GM04504 (cell line): ENCODE measurements at regions not wholly inside any gene's neighbourhood (a gene's known extent, or its start where the extent isn't known, plus 50 kb on each side); places are given as distances from the start of the nearest gene placed in this dataset.

Experiments
- DNase-seq: peaks from one replicate; pipeline ENCODE4 v3.0.0-alpha.2; 2012; ENCODE audit warnings: low read depth

DNA sequence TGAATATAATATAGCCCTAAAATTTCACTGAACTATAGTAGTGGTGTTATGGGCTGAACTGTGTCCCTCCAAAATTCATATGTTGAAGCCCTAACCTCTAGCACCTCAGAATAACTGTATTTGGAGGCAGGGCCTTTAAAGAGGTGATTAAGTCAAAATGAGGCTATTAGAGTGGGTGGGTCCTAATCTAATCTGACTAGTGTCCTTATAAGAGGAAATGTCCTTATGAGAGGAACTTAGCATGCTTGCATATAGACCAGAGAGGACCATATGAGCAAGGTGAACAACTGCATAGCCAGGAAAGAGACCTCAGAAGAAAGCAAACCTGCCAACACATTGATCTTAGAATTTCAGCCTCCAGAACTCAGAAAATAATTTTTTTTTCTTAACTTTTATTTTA is 238.4 kb downstream of the ZEB2 start:
- no peak for DNase-seq

DNA sequence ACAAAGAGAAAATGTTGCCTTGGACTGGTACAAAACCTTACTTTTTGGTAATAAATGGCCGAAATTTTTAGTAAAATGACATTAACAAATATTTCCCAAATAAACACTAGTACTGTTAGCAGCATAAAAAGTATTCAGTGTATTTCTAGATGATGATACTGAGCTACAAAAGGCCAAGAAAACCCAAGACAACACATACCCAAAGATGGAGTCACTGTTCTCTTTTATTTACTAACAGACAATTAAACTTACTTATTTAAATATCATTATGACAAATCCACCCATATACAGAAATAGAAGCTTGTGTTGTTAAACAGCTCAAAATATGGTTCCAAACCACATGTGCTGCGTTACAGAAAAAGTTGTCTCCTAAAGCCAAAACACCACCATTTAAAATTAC is 239.9 kb downstream of the ZEB2 start:
- no peak for DNase-seq

DNA sequence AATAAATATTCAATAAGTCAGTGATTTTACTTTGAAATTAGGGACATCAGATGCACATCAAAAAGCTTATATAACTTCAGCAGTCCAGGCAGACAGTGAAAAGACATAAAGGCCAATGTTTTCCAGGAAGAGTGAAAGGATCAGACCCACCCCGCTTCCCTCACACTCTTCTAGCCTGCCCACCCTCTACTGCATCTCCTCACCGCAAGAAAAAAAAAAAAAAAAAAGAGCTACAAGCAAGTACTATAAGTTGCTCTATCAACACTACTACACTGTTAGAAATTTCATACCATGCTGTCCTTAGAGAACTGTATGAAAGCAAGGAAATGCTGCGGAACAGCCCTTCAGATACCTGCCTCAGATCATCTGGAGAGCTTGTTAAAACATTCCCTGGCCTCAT is 240.8 kb downstream of the ZEB2 start:
- DNase-seq: no peak

DNA sequence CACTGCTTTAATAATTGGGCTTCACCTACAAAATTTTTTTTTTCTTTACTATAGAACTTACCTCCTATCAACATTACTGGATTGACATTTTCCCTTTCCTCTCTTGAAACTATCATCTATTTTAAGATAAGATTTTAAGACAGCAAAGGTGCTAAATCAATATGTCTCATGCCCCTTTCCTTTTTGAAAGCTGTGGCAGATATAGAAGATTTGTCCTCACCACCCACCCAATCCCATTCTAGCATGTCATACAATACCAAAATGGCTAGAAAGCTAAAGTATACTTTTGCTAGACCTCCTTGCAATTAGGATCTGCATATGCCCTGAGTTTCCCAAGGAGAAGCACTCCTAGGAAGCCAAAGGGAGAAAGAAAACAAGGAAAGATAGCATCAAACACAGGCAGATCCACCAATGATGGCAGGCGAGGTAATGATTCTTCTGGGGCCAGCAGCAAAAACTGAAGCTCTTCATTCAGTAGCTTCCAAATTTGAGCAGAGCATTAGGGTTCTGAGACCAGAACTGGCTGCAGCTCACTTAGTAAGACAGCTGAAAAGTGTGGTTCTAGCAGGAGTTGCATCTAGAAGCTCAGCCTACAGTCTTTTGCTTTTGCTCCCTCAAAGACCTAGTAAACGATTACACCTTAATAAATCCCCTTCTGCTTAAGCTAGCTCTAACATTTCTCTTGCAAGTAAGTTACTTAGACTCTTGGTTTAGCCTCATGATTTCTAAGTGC is 242.1 kb downstream of the ZEB2 start:
- DNase-seq: no peak

DNA sequence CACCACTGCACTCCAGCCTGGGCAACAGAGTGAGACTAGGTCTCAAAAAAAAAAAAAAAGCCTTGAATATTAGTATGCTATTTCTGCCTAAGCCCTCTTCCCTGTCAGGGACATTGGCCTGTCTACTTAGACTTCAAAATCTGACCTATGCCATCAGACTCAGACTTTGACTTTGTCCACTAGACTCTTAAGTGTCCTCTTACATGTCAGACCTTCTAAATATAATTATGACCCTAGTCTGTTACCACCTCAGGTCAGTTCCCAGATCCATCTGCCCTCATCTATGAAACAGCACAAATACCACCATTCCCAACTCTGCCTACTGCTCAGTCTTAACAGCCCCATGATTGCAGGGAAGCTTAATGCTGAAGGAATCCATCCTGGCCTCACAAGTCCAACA is 244.6 kb downstream of the ZEB2 start:
- DNase-seq: no peak

DNA sequence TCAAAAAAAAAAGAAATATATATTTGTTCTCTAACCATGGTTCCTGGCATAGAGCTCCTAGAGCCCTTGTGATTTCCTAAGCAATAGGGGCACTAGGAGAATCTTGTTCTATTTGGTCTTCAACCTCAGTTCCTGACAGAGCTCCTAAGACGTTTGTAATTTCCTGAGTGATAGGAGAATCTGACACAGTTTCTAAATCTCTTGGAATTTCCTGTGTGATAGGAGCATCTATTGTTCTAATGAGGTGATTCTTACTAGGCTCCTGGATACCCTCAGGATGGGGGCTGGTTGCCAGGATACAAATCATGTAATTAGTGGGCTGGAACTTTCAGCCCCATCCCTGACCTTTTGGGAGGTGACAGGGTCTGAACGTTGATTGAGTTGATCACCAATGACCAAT is 245.8 kb downstream of the ZEB2 start:
- no peak for DNase-seq

DNA sequence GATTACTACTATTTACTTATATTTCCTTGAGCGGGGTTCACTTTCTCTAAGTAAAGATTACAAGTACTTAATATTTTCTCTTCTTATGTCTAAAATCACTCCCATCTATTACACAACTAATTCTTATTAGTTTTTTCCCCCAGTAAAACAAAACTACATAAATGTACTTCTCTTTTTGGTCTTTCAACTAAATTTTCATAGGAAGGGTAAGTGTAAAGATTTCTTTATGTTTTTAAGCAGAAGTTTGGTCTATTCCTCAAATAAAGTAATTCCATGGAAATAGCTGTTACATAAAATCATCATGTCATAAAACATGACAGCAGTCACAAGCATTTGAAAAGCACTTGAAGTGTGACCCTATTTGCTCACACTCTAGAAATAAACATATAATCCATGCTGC is 249.0 kb downstream of the ZEB2 start:
- DNase-seq: no peak

DNA sequence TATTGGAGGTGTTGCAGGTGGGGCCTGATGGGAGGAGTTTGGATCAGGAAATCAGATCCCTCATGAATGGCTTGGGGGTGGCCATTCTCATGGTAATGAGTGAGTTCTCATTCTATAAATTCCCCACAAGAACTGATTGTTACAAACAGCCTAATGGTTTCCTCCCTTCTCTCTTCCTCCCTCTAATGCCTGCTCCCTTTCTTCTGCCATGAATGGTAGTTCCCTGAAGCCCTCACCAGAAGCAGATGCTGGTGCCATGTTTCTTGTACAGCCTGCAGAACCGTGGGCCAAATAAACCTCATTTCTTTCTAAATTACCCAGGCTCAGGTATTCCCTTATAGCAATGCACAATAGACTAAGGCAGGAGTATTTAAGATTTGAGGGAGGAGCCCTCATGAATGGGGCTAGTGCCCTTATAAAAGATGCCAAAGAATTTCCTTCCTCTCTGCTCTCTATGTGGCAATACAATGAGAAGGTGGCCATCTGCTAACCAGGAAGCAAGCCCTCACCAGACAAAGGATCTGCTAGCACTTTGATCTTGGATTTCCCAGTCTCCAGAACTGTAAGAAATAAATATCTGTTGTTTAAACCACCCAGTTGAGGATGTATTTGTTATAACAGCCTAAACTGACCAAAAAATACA is 251.8 kb downstream of the ZEB2 start:
- DNase-seq: no peak

DNA sequence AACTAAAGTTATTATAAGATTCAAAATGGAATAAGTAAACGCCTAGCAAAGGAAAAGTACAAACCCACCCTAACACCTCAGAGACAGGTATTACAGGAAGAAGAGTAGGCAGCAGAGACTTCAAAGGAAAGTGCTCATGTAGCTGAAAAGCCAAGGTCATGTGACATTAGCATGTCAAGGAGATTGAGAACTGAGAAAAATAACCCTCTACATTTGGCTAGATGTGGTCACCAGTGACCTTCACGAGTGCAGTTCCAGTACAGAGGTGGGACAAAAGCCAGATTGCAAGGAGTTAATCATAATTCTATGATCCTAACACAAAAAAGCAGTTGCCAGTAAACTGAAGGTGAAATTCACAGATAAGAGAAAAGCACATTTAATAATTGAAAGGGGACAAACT is 252.7 kb downstream of the ZEB2 start:
- no peak for DNase-seq

DNA sequence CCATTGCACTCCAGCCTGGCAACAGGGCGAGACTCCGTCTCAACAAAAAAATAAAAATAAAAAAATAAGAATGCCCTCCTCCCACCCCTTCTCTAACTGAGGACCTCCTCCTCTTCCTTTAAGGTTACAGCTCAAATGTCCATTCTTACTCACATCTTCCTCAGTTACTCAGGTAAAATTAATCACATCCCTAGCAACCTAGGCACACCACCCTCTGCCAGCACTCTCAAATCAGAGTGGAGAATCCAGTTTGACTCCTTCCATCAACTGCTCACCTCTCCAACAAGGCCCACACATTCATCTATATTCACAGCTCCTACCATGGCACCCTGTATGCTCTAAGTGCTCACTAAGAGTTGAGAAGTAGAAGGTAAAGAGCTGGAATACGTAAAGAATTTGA is 254.3 kb downstream of the ZEB2 start:
- DNase-seq: no peak

DNA sequence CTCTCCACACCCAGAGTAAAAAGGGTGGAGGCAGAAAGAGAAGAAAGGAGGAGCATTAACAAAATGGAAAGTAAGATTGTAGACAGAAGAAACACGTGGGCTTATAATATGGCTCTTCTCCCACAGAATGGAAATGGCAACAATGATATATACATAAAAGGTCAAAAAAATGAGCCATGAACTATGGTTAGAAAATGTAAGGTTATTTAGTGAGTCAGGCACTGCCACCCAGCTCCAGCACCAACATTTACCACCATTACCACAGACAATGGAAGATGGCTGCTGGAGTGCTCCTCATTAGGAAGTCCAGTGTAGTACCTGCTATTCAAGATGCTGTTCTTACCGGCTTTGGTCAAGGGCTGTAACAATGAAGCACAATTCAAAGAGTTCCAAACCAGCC is 258.0 kb downstream of the ZEB2 start:
- no peak for DNase-seq

DNA sequence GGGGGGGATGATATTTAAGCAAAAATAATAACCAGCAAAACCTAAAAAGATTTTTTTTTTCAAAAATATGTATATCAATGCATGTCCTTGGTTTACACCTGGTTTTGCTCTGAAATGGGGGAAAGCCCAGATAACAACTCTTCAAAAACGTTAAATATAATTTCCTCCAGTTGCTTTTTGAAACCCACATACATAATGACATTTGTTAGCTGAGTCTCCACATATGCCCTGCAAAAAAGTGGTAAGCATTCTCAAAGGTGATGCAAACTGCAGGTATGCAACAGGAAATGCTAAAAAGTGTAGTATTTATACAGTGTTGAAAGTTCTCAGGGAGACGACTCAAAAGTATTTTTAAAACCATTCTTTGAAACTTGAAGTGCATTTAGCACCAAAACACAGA is 258.6 kb downstream of the ZEB2 start:
- no peak for DNase-seq

DNA sequence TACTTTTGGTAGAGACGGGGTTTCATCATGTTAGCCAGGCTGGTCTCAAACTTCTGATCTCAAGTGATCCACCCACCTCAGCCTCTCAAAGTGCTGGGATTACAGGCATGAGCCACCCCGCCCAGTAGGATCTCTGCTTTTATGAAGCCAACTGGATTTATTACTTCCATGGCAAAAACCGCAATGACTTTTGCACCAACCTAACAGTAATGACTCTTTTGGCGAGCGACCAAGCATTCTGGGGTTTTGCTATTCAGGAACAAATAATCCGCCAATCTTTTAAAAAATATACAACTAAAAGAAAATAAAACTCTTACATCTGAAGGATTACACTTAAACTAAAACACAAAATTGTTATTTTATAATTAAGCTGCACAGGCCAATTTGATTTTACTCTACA is 260.6 kb downstream of the ZEB2 start:
- no peak for DNase-seq

DNA sequence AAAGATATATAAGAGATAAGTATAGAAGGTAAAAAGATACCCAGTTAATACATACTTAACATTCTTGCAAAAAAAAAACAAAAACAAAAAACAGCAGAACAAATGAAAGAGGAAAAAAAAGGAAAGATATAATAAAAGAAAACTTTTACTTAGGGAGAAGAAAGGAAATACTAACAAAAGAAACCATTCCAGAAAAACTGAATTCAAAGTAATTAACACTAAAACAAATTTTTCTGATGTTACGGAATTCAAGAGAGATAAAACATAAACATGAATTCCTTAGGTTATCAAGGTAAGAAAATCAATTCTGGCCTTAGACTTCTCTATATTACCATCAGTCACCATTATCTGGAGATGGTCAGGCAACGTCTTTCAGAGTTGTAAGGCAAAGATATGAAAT is 261.8 kb downstream of the ZEB2 start:
- DNase-seq: no peak

DNA sequence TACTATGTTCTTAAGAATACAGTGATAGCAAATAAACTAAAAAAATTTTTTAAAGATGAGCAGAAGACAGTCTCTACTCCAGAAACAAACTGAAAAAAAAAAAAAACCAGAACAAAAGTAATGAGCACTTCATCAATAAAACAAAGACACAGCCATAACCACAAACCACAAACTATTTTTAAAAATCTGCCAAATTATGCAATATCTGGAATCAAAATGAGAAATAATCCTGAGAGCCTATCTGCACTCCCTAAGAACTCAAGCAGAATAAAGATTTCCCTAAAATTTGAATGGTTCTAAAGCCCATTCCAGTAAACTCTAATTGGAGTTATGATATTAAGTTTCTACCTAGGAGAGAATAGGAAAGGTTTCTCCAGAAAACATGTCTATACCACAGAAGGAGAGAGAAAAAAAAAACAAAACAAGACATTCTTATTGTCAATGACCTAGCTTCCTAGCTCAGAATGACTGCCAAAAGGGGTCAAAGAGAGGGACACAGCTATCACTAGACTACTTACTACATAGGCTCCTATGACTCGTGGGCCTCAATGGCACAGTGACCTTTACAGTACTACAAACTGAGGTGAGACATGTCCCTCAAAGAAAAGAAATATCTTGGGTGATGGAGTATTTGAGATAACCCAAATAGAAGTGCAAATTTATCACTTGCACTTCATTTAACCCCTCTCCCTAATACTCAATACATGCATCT is 262.8 kb downstream of the ZEB2 start:
- DNase-seq: peak; percentile 38

DNA sequence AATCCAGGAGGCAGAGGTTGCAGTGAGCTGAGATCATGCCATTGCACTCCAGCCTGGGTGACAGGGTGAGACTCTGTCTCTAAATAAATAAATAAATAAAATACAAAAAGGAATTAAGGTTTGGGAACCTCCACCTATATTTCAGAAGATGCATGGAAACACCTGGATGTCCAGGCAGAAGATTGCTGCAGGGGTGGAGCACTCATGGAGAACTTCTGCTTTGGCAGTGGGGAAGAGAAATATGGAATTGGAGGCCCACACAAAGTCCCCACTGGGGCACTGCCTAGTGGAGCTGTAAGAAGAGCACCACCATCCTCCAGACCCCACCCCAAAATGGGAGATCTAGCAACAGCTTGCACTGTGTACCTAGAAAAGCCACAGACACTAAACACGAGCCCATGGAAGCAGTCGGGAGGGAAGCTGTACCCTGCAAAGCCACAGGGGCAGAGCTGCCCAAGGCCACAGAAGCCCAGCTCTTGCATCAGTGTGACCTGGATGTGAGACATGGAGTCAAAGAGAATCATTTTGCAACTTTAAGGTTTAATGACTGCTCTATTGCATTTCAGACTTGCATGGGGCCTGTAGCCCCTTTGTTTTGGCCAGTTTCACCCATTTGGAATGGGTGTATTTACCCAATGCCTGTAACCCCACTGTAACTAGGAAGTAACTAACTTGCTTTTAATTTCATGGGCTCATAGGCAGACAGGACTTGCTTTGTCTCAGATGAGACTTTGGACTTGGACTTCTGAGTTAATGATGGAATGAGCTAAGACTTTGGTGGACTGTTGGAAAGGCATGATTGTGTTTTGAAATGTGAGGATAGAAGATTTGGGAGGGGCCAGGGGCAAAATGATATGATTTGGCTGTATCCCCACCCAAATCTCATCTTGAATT is 265.3 kb downstream of the ZEB2 start:
- DNase-seq: no peak

DNA sequence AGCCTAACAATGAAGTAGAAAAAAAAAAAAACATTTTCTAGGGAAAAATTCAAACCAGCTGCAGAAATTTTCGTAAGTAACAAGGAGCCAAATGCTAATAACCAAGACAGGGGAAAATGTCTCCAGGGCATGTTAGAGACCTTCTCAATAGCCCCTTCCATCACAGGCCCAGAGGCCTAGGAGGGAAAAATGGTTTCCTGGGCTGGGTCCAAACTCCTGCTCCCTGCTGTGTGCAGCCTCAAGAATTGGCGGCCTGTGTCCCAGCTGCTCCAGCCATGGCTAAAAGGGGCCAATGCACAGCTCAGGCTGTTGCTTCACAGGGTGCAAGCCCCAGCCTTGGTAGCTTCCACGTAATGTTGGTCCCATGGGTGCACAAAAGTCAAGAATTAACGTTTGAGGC is 266.2 kb downstream of the ZEB2 start:
- no peak for DNase-seq

DNA sequence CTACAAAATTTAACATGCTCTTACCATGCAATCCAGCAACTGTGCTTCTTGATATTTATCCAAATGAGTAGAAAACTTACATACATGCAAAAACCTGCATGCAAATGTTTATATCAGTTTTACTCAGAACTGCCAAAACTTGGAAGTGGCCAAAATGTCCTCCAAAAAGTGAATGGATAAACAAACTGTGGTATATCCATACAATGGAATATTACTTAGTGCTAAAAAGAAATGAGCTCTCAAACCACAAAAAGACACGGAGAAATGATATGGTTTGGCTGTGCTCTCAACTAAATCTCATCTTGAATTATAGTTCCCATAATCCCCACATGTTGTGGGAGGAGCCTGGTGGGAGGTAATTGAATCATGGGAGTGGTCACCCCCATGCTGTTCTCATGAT is 267.2 kb downstream of the ZEB2 start:
- DNase-seq: no peak

DNA sequence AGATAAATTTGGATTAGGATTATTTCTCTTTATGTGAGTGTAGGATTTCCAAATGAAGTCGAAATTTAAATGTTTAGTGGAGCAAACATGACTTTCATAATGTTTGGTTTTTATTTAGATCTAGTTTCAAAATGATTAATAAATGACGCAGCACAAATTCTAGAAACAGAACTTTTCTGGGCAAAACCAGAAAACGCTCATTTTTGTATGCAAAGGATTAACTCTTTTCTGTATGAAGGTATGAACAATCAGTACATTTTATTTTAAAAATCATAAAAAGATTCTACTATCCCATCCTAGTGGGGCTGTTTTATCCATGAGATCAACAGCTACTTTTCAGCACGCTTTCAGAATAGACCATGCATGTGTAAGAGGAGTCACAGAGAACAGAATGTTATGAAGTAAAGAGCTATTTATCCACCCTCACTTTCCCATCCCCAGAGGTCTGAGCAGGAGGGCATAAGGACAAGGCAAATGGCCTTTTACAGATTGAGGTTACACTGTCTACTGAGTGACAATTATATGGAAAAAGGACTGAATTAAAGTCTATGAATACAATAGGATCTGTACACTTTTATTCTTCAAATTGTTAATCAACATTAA is 270.8 kb downstream of the ZEB2 start:
- DNase-seq: no peak

DNA sequence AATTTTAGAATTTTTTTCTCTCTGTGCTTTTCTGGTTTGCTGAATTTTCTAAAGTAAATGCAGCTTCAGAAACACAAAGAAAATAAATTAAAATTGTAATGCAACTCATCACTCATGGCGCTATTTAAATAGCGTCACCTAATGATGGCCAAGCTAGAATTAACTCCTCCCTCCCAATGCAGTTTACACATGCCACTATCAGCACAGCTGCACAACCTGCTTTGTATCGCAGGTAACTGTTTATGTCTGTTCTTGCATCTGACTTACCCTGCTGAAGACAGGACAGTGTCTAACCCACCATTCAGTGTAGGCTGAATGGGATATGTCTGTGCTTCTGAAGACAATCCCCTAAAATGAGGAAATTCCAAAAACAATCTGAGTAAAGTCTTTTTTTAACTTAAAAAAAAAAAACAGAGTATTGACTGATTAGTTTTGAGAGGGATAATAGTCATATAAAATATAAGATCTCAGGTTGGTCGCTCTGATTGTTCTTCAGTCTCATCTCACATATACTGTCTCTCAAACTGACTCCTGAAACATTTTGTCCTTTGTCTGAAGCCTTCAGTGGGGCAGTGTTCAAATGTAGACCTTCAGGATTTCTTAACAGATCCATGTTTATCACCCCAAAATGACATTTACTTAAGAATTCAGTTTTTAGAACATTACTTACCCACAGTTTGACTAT is 271.4 kb downstream of the ZEB2 start:
- no peak for DNase-seq

DNA sequence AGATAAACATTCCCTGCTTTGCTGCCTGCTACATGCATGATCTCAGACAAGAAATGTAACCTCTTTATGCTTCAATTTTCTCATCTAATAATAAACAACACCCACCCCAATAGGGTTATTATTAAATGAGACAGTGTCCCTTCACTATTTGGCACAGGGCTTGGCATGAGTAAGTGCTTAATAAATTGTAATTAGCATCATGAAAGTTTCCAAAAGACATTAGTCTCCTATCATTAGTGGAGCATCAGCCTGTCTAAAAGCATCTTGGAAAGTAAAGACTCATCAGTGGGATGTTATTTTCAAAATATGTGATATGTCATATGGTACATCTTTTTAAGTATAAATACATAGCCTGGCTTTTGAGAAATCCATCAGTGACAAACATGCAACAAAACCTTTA is 275.0 kb downstream of the ZEB2 start:
- DNase-seq: no peak

DNA sequence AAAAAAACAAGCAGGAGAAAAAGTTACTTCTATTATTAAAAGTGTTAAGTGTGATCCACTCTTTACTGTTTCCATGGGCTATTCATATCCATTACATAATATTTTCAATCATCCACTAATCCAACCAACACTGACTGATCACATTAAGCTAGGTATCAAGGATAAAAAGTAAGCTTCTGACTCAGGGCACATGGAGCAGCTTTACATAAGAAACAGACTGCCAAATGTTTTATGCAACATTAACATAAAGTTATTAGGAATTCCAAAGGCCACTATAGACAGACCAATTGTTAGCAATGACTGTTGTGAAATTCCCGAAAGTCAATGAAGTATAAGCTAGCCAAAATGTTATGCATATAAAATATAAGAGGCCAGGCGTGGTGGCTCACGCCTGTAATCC is 277.6 kb downstream of the ZEB2 start:
- no peak for DNase-seq
